ENCODE measurements at regions not wholly inside any gene's neighbourhood (a gene's known extent, or its start where the extent isn't known, plus 50 kb on each side); places are given as distances from the start of the nearest gene placed in this dataset. TPM values are rescaled to one million over a fixed set of nuclear protein-coding genes. Genes with fewer than 3 reads are reported as not detected.

Small RNAs in the stretch of these regions (small RNA-seq; reads per million reads assigned to genes)
- not detected for gene AL365265.1

All from GM12878 (cell line).